H9 (cell line): ENCODE measurements at regions not wholly inside any gene's neighbourhood (a gene's known extent, or its start where the extent isn't known, plus 50 kb on each side); places are given as distances from the start of the nearest gene placed in this dataset.

Experiments
- DNase-seq: peaks from one replicate; pipeline ENCODE4 v3.0.0-alpha.2; 2017
- H2AFZ ChIP-seq: one replicate; pipeline ENCODE4 v1.6.1; 2013; ENCODE audit warnings: mild to moderate bottlenecking, low read length, control low read depth, moderate library complexity
- H2AK5ac ChIP-seq: 2 replicates; pipeline ENCODE4 v1.6.1; 2013; ENCODE audit warnings: low read length, control low read depth, mixed read lengths; ENCODE audit not compliant: insufficient read length
- H2BK120ac ChIP-seq: one replicate; pipeline ENCODE4 v1.6.1; 2013; ENCODE audit warnings: low read depth, mild to moderate bottlenecking, low read length, control low read depth, inconsistent platforms; ENCODE audit not compliant: poor library complexity, severe bottlenecking
- H2BK12ac ChIP-seq: 2 replicates; pipeline ENCODE4 v1.6.1; 2013; ENCODE audit warnings: low read length, control low read depth, mixed read lengths, low read depth; ENCODE audit not compliant: insufficient read length
- H2BK15ac ChIP-seq: 2 replicates; pipeline ENCODE4 v1.6.1; 2013; ENCODE audit warnings: low read depth, low read length, control low read depth
- H2BK20ac ChIP-seq: one replicate; pipeline ENCODE4 v1.6.1; 2013; ENCODE audit warnings: low read depth, mild to moderate bottlenecking, low read length, control low read depth, inconsistent platforms; ENCODE audit not compliant: poor library complexity, severe bottlenecking
- H2BK5ac ChIP-seq: 2 replicates; pipeline ENCODE4 v1.6.1; 2013; ENCODE audit warnings: low read length, control low read depth, mixed read lengths; ENCODE audit not compliant: insufficient read length
- H3K14ac ChIP-seq: 2 replicates; pipeline ENCODE4 v1.6.1; 2013; ENCODE audit warnings: low read length, control low read depth; ENCODE audit not compliant: insufficient read depth
- H3K18ac ChIP-seq: 2 replicates; pipeline ENCODE4 v1.6.1; 2013; ENCODE audit warnings: low read depth, mild to moderate bottlenecking, mixed read lengths, low read length, control low read depth; ENCODE audit not compliant: insufficient read length
- H3K23ac ChIP-seq: 2 replicates; pipeline ENCODE4 v1.6.1; 2013; ENCODE audit warnings: low read length, control low read depth, mixed read lengths, low read depth; ENCODE audit not compliant: insufficient read length
- H3K23me2 ChIP-seq: 2 replicates; pipeline ENCODE4 v1.6.1; 2013; ENCODE audit warnings: low read depth, mild to moderate bottlenecking, mixed read lengths, low read length, control low read depth; ENCODE audit not compliant: insufficient read length, poor library complexity, severe bottlenecking
- H3K27ac ChIP-seq: 2 replicates; pipeline ENCODE4 v1.5.1; 2013; ENCODE audit warnings: low read length, control low read depth, mixed read lengths, low read depth; ENCODE audit not compliant: insufficient read length
- H3K27me3 ChIP-seq: 2 replicates; pipeline ENCODE4 v1.6.1; 2013; ENCODE audit warnings: low read length, control low read depth, inconsistent platforms; ENCODE audit not compliant: insufficient read depth
- H3K4ac ChIP-seq: 2 replicates; pipeline ENCODE4 v1.6.1; 2013; ENCODE audit warnings: low read depth, mild to moderate bottlenecking, control low read depth, inconsistent platforms, low read length, moderate library complexity
- H3K4me1 ChIP-seq: 2 replicates; pipeline ENCODE4 v1.6.1; 2013; ENCODE audit warnings: low read length, control low read depth, inconsistent platforms; ENCODE audit not compliant: insufficient read depth
- H3K4me2 ChIP-seq: 2 replicates; pipeline ENCODE4 v1.6.1; 2013; ENCODE audit warnings: low read length, control low read depth, mixed read lengths; ENCODE audit not compliant: insufficient read length, insufficient read depth
- H3K56ac ChIP-seq: 2 replicates; pipeline ENCODE4 v1.6.1; 2013; ENCODE audit warnings: low read depth, mild to moderate bottlenecking, mixed read lengths, low read length, control low read depth; ENCODE audit not compliant: insufficient read length
- H3K79me1 ChIP-seq: 2 replicates; pipeline ENCODE4 v1.6.1; 2013; ENCODE audit warnings: low read depth, mild to moderate bottlenecking, moderate library complexity, low read length, control low read depth, inconsistent platforms; ENCODE audit not compliant: insufficient read depth, poor library complexity, severe bottlenecking
- H3K79me2 ChIP-seq: 2 replicates; pipeline ENCODE4 v1.6.1; 2013; ENCODE audit warnings: low read length, control low read depth, inconsistent platforms; ENCODE audit not compliant: insufficient read depth
- H3K9ac ChIP-seq: 2 replicates; pipeline ENCODE4 v1.6.1; 2013; ENCODE audit warnings: low read length, control low read depth, mixed read lengths; ENCODE audit not compliant: insufficient read length; ENCODE audit errors: extremely low read depth
- H3K9me3 ChIP-seq: one replicate; pipeline ENCODE4 v1.6.1; 2013; ENCODE audit warnings: low read depth, low read length, inconsistent platforms; ENCODE audit not compliant: control insufficient read depth
- H3T11ph ChIP-seq: one replicate; pipeline ENCODE4 v1.6.1; 2013; ENCODE audit warnings: mild to moderate bottlenecking, low read length, control low read depth, inconsistent platforms
- H4K20me1 ChIP-seq: one replicate; pipeline ENCODE4 v1.6.1; 2013; ENCODE audit not compliant: control insufficient read depth, insufficient read length, insufficient read depth
- H4K5ac ChIP-seq: 2 replicates; pipeline ENCODE4 v1.6.1; 2013; ENCODE audit warnings: low read depth, mild to moderate bottlenecking, mixed read lengths, low read length, control low read depth; ENCODE audit not compliant: insufficient read length
- H4K8ac ChIP-seq: replicated peaks from 2 replicates; pipeline ENCODE4 v1.6.1; 2013; ENCODE audit warnings: low read length, control low read depth, mixed read lengths, low read depth; ENCODE audit not compliant: insufficient read length
- H4K91ac ChIP-seq: 2 replicates; pipeline ENCODE4 v1.6.1; 2013; ENCODE audit warnings: low read depth, mild to moderate bottlenecking, moderate library complexity, mixed read lengths, low read length, control low read depth; ENCODE audit not compliant: insufficient read length
- H3K27ac Mint-ChIP-seq, 3 experiments: 2 replicates in 2 of 3; 3 replicates in 1 of 3; pipeline ENCODE4 v1.8.0; 2020 to 2021; ENCODE audit warnings: mixed read lengths in 3 of 3, mild to moderate bottlenecking in 1 of 3, moderate library complexity in 1 of 3
- H3K27me3 Mint-ChIP-seq: 2 replicates; pipeline ENCODE4 v1.8.0; 2021; ENCODE audit warnings: low read depth, mild to moderate bottlenecking, moderate library complexity, mixed read lengths
- H3K36me3 Mint-ChIP-seq, 3 experiments: 2 replicates in 2 of 3; 3 replicates in 1 of 3; pipeline ENCODE4 v1.8.0; 2020 to 2021; ENCODE audit warnings: low read depth in 3 of 3, mixed read lengths in 3 of 3; ENCODE audit not compliant: insufficient read depth in 1 of 3
- H3K4me1 Mint-ChIP-seq, 2 experiments: 2 replicates each; pipeline ENCODE4 v1.8.0; 2020; ENCODE audit warnings: mixed read lengths in 2 of 2
- H3K4me3 Mint-ChIP-seq, 2 experiments: 2 replicates in 1 of 2; 3 replicates in 1 of 2; pipeline ENCODE4 v1.8.0; 2020 to 2021; ENCODE audit warnings: mild to moderate bottlenecking in 2 of 2, mixed read lengths in 2 of 2, moderate library complexity in 1 of 2
- H3K9me3 Mint-ChIP-seq, 2 experiments: 2 replicates in 1 of 2; 3 replicates in 1 of 2; pipeline ENCODE4 v1.8.0; 2020; ENCODE audit warnings: mild to moderate bottlenecking in 2 of 2, mixed read lengths in 2 of 2, moderate library complexity in 1 of 2
- CTCF ChIP-seq: fragments of 200-600 bp; sonication (generic); conservative IDR thresholded peaks from 3 replicates; pipeline ENCODE4 v1.8.0; 2021; ENCODE audit warnings: antibody characterized with exemption, mild to moderate bottlenecking
- WGBS: extraction: QIAGEN DNeasy Blood & Tissue Kit; methylation state at CpG from one replicate; pipeline ENCODE4 v1.1.7; 2013; ENCODE audit warnings: missing lambda C conversion rate, low lambda C conversion rate, mixed read lengths; ENCODE audit not compliant: insufficient read length; ENCODE audit errors: extremely low coverage; 5-methylcytosine and 5-hydroxymethylcytosine counted together

GRCh38 chr13:73972545-73972944 lies 161.7 kb downstream of the KLF12 start:
- Histone ChIP-seq H2AK5ac (no peak overlapping the region), H3K27me3 (no peaks in the 10 kb centered on the region), H2BK12ac (no peak overlapping the region), H4K8ac (no peak overlapping the region), H3K79me1 (no peaks in the 10 kb centered on the region), H3K4me1 (peaks cover 8% of the 10 kb centered on the region; the same call in 1 of the 2 replicates), H3K4ac (no peak overlapping the region), H2BK5ac (no peak overlapping the region), H4K5ac (no peak overlapping the region), H2BK20ac (no peak overlapping the region), H3K9ac (no peak overlapping the region), H4K20me1 (no peaks in the 10 kb centered on the region), H3K9me3 (no peaks in the 10 kb centered on the region), H2BK120ac (no peak overlapping the region), H3K23ac (no peak overlapping the region), H3K23me2 (no peaks in the 10 kb centered on the region), H3K4me2 (no peak overlapping the region), H3K79me2 (no peaks in the 10 kb centered on the region; the same call in 1 of the 2 replicates), H2BK15ac (no peak overlapping the region), H3K56ac (no peak overlapping the region), H3K18ac (no peak overlapping the region), H3K27ac (no peak overlapping the region), H3T11ph (no peak overlapping the region), H4K91ac (no peak overlapping the region), H2AFZ (no peak overlapping the region), H3K14ac (no peak overlapping the region)
- H3K4me1 Mint-ChIP-seq: peaks cover 28 to 32% of the 10 kb centered on the region in 2 experiments
- no peak for TF ChIP-seq CTCF
- H3K9me3 Mint-ChIP-seq: peaks cover 3 to 8% of the 10 kb centered on the region in 2 experiments; a peak in 3 of 5 replicates
- H3K27me3 Mint-ChIP-seq: no peaks in the 10 kb centered on the region
- peaks cover 0 to 2% (median 0%) of the 10 kb centered on the region in 3 experiments; a peak in 3 of 7 replicates for H3K36me3 Mint-ChIP-seq
- no peak overlapping the region for H3K4me3 Mint-ChIP-seq
- DNase-seq: no peak
- WGBS: no CpG with 5 or more reads among the region's 7 CpGs
- H3K27ac Mint-ChIP-seq: no peak overlapping the region
